Psoas muscle (tissue), 7 donors: ENCODE measurements at regions not wholly inside any gene's neighbourhood (a gene's known extent, or its start where the extent isn't known, plus 50 kb on each side); places are given as distances from the start of the nearest gene placed in this dataset.

Source experiments
- ATAC-seq, 4 donors: fragments of 200-7000 bp; cut with Tn5 transposase; one replicate each; pipeline ENCODE4 v1.9.1; 2020; ENCODE audit warnings: moderate library complexity in 3 of 4, mild to moderate bottlenecking in 2 of 4
- DNase-seq, 2 donors: peaks; one replicate each; pipeline ENCODE4 v3.0.0-alpha.2; 2020
- H3K27ac ChIP-seq: fragments of 200-600 bp; one replicate; pipeline ENCODE4 v1.8.0; 2022
- H3K27me3 ChIP-seq, 3 donors: fragments of 200-600 bp in 1 of 3; one replicate each; pipeline versions ENCODE4 v1.6.1 to v1.8.0; 2013 to 2022; ENCODE audit warnings: low read length in 2 of 3, mild to moderate bottlenecking in 2 of 3, moderate library complexity in 1 of 3; ENCODE audit not compliant: insufficient read depth in 3 of 3
- H3K36me3 ChIP-seq, 2 donors: fragments of 200-600 bp in 1 of 2; one replicate each; pipeline versions ENCODE4 v1.6.1 to v1.8.0; 2013 to 2022; ENCODE audit warnings: low read depth in 1 of 2, mild to moderate bottlenecking in 1 of 2, moderate library complexity in 1 of 2; ENCODE audit not compliant: insufficient read depth in 1 of 2
- H3K4me1 ChIP-seq: fragments of 200-600 bp; one replicate; pipeline ENCODE4 v1.8.0; 2022
- H3K4me3 ChIP-seq: fragments of 200-600 bp; one replicate; pipeline ENCODE4 v1.8.0; 2022; ENCODE audit warnings: mild to moderate bottlenecking
- H3K9me3 ChIP-seq: fragments of 200-600 bp; one replicate; pipeline ENCODE4 v1.8.0; 2022
- WGBS, 3 donors: extraction: QIAGEN DNeasy Blood & Tissue Kit; methylation state at CpG; one replicate each; pipeline versions ENCODE4 v1.1.6 to v1.1.7; 2013; 5-methylcytosine and 5-hydroxymethylcytosine counted together
- intact Hi-C, 2 donors: fragments of 100-400 bp; cut with DNase I; formaldehyde crosslinking; loops; one replicate each; pipeline versions ENCODE4 v1.11.0 to v1.14.2; 2022
- TF ChIP-seq, protein P1 (sequence below): fragments of 200-600 bp; IDR thresholded peaks from one replicate; pipeline ENCODE4 v1.8.0; 2022; ENCODE audit warnings: antibody characterized with exemption
- donor health status: healthy with polysubstance abuse.
- donor health status: DM: no; HTN: no; CAD: no; lungs with moderate emphysema.
- donor health status: Bipolar disorder and iron deficiency.
- donor health status: healthy.
- donor health status: DM: yes; HTN: yes; CAD: no.
- donor health status: DM: no; HTN: no; CAD: no.
- donor health status: DM: yes; HTN: yes; CAD: no.

DNA sequence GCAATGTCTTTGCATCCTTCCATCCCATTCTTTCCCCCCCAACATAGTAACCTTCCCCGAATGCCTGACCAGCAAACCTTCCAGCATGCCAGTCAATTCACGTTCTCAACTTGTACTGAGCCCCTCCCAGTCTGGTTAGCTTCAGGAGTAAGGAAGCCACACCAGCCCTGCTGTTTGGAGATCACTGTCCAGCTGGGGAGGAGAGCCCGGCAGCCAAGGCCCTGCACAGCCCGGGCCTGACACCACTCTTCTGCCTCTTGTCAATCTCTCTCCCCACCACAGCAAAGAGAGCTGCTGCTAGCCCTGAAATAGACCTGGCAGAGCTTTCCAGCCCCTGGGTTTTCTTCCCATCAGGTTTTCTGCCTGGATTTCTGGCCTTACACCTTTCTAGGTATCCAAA lies 185.8 kb upstream of the ID2 start:
- H3K4me1 ChIP-seq = no peaks in the 10 kb centered on the region
- 51 to 66% (median 55%) methylated on average over 4 of the region's 4 CpGs for WGBS, 3 donors
- DNase-seq = no peak

DNA sequence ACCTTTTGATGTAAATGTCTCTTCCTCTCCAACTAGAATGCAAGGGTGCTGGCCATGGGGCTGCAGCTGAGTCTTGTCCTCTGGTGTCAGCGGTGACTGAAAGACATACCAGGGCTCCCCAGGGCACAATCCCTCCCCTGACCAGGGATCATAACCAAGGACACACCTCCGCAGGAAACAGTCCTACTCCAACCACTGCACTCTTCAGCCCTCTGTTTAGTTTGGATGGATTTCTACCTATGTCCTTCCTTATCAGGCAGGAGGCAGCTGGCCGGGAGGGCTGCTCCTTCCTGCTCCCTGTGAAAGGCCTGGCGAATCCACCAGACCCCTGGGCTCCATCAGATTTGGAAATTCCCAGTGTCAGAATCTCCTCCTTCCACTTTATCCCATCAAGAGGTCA lies 185.2 kb upstream of the ID2 start:
- no peaks in the 10 kb centered on the region for H3K4me1 ChIP-seq
- intact Hi-C loops = no loop called here
- ATAC-seq = peak in 1 of 4 donors; percentile 22

More for the DNA sequence above, 185.8 kb upstream of the ID2 start:
- H3K9me3 ChIP-seq = no peaks in the 10 kb centered on the region
- intact Hi-C loops = no loop called here
- H3K4me3 ChIP-seq = no peak overlapping the region
- no peak for ATAC-seq
- H3K27ac ChIP-seq = no peak overlapping the region
- H3K27me3 ChIP-seq = no peaks in the 10 kb centered on the region
- H3K36me3 ChIP-seq = no peaks in the 10 kb centered on the region
- TF ChIP-seq, protein P1, sequence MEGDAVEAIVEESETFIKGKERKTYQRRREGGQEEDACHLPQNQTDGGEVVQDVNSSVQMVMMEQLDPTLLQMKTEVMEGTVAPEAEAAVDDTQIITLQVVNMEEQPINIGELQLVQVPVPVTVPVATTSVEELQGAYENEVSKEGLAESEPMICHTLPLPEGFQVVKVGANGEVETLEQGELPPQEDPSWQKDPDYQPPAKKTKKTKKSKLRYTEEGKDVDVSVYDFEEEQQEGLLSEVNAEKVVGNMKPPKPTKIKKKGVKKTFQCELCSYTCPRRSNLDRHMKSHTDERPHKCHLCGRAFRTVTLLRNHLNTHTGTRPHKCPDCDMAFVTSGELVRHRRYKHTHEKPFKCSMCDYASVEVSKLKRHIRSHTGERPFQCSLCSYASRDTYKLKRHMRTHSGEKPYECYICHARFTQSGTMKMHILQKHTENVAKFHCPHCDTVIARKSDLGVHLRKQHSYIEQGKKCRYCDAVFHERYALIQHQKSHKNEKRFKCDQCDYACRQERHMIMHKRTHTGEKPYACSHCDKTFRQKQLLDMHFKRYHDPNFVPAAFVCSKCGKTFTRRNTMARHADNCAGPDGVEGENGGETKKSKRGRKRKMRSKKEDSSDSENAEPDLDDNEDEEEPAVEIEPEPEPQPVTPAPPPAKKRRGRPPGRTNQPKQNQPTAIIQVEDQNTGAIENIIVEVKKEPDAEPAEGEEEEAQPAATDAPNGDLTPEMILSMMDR = no peak

DNA sequence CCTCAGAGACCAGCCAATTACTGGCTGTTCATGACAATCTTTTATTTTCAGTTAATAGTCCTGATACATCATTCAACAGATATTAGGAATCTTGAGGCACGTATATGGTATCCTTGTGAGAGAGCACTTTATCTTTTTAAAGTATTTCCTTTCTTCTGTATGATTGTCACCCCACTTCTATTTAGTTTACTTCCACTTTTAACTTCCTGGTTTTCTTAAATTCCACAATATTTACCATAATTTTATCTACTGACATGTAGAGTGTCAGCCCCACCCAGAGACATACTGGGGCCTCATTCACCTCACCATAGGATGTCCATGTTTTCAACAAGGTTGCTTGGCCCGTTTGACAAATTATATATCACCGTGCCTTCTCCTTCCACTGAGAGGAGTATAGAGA lies 182.9 kb upstream of the ID2 start:
- no peak overlapping the region for H3K27ac ChIP-seq
- intact Hi-C loops = no loop called here
- no peaks in the 10 kb centered on the region for H3K9me3 ChIP-seq
- no peak overlapping the region for H3K4me3 ChIP-seq
- 87 to 88% (median 88%) methylated on average over 3 of the region's 3 CpGs for WGBS, 3 donors
- DNase-seq (no peak), ATAC-seq (no peak)
- TF ChIP-seq, protein P1 = no peak
- H3K27me3 ChIP-seq = no peaks in the 10 kb centered on the region
- no peaks in the 10 kb centered on the region for H3K4me1 ChIP-seq
- no peaks in the 10 kb centered on the region for H3K36me3 ChIP-seq

More for the DNA sequence above, 185.2 kb upstream of the ID2 start:
- no peak for DNase-seq
- 68 to 79% (median 76%) methylated on average over 4 of the region's 4 CpGs for WGBS, 3 donors
- no peaks in the 10 kb centered on the region for H3K27me3 ChIP-seq
- H3K4me3 ChIP-seq = no peak overlapping the region
- no peaks in the 10 kb centered on the region for H3K36me3 ChIP-seq
- TF ChIP-seq, protein P1 = no peak
- no peak overlapping the region for H3K27ac ChIP-seq
- no peaks in the 10 kb centered on the region for H3K9me3 ChIP-seq

DNA sequence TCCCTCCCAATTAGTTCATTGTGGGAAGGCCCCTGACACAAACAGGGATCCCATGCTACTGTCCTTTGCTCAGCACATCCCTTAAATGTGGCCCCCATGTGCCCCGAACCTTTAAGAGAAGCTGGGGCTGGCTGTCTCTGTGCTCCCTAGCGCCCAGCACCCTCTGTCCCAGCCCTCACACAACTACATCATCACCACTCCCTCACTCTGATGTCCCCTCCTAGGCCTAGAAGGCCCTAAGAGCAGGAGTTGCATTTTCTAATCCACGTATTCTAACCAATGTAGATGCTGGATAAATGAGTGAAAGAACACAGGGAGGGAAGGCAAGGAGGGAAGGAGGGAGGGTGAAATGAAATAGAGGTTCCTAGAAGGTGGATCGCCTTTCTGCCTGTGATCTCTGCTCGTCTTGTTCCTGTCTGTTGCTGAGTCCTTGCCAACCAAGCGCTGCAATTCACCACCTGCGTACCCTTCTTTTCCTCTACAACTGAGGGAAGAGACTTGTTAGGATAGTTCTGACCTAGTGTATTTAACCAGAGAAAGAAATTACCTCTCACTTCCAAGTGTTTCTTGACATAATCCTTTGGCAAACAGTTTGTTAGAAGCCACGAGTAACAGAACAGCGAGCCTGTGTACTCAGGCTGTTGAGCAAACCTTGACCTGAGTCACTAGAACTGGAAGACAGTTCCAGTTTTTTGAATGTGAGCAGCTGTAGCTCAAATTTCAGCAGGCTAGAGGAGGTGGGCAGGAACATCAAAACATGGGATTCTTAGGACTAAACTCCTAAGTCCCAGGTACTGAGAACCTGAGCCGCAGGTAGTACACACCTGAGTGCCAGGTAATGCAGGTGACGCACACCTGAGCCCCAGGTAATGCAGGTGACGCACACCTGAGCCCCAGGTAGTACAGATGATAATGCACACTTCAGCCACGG lies 181.5 kb upstream of the ID2 start:
- TF ChIP-seq, protein P1 = no peak
- Histone ChIP-seq H3K4me3 (no peak overlapping the region), H3K36me3 (no peaks in the 10 kb centered on the region), H3K4me1 (no peaks in the 10 kb centered on the region), H3K9me3 (no peaks in the 10 kb centered on the region), H3K27ac (no peak overlapping the region), H3K27me3 (no peaks in the 10 kb centered on the region)
- ATAC-seq = peak in 2 of 4 donors; percentile 37 to 51
- no peak for DNase-seq
- WGBS, 3 donors = 78 to 79% (median 79%) methylated on average over 13 of the region's 13 CpGs
- intact Hi-C loops = no loop called here
